ENCODE measurements at regions not wholly inside any gene's neighbourhood (a gene's known extent, or its start where the extent isn't known, plus 50 kb on each side); places are given as distances from the start of the nearest gene placed in this dataset.

GRCh38 chr14:101037021-101037817 lies 133.7 kb upstream of the RTL1 start:
- Histone ChIP-seq H3K4me1 (ENCODE audit: low read length) (no peaks in the 10 kb centered on the region), H3K79me2 (ENCODE audit: low read length) (no peaks in the 10 kb centered on the region), H3K9me2 (replicated peaks; ENCODE audit: insufficient read depth, low read length) (no peaks in the 10 kb centered on the region), H3K9ac (ENCODE audit: low read length) (no peak overlapping the region), H3K4me2 (ENCODE audit: low read depth, low read length) (no peak overlapping the region), H3K27ac (ENCODE audit: low read length) (no peak overlapping the region), H3K27me3 (replicated peaks; ENCODE audit: insufficient read depth, low read length) (peaks cover 28% of the 10 kb centered on the region), H4K20me1 (ENCODE audit: insufficient read depth, low read length) (no peaks in the 10 kb centered on the region), H3K4me3 (ENCODE audit: low read length) (no peak overlapping the region), H2AFZ (ENCODE audit: low read length) (no peak overlapping the region), H3K9me3 (replicated peaks; ENCODE audit: insufficient read depth, low read length) (no peaks in the 10 kb centered on the region), H3K36me3 (replicated peaks; ENCODE audit: insufficient read depth, low read length) (no peaks in the 10 kb centered on the region), H3F3A (ENCODE audit: insufficient read depth, low read length) (no peaks in the 10 kb centered on the region)
- no peak for TF ChIP-seq EZH2phosphoT487 (IDR thresholded peaks at IDR 0.05; ENCODE audit: low read length)
- no peak for TF ChIP-seq EZH2 (optimal IDR thresholded peaks at IDR 0.05; ENCODE audit: low read depth, low read length)
- TF ChIP-seq, protein P1, sequence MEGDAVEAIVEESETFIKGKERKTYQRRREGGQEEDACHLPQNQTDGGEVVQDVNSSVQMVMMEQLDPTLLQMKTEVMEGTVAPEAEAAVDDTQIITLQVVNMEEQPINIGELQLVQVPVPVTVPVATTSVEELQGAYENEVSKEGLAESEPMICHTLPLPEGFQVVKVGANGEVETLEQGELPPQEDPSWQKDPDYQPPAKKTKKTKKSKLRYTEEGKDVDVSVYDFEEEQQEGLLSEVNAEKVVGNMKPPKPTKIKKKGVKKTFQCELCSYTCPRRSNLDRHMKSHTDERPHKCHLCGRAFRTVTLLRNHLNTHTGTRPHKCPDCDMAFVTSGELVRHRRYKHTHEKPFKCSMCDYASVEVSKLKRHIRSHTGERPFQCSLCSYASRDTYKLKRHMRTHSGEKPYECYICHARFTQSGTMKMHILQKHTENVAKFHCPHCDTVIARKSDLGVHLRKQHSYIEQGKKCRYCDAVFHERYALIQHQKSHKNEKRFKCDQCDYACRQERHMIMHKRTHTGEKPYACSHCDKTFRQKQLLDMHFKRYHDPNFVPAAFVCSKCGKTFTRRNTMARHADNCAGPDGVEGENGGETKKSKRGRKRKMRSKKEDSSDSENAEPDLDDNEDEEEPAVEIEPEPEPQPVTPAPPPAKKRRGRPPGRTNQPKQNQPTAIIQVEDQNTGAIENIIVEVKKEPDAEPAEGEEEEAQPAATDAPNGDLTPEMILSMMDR (IDR thresholded peaks at IDR 0.05; ENCODE audit: low read length) = no peak
- DNase-seq = no peak

GRCh38 chr14:101039031-101039754 lies 135.7 kb upstream of the RTL1 start:
- Histone ChIP-seq H3K4me1 (ENCODE audit: low read length) (no peaks in the 10 kb centered on the region), H3K4me2 (ENCODE audit: low read depth, low read length) (no peak overlapping the region), H3K27ac (ENCODE audit: low read length) (no peak overlapping the region), H3K36me3 (replicated peaks; ENCODE audit: insufficient read depth, low read length) (no peaks in the 10 kb centered on the region), H2AFZ (ENCODE audit: low read length) (no peak overlapping the region), H3K27me3 (replicated peaks; ENCODE audit: insufficient read depth, low read length) (peaks cover 14% of the 10 kb centered on the region), H3K9ac (ENCODE audit: low read length) (no peak overlapping the region), H3K4me3 (ENCODE audit: low read length) (no peak overlapping the region), H3K9me3 (replicated peaks; ENCODE audit: insufficient read depth, low read length) (no peaks in the 10 kb centered on the region), H3K9me2 (replicated peaks; ENCODE audit: insufficient read depth, low read length) (no peaks in the 10 kb centered on the region), H3K79me2 (ENCODE audit: low read length) (no peaks in the 10 kb centered on the region), H4K20me1 (ENCODE audit: insufficient read depth, low read length) (no peaks in the 10 kb centered on the region), H3F3A (ENCODE audit: insufficient read depth, low read length) (no peaks in the 10 kb centered on the region)
- no peak for DNase-seq
- TF ChIP-seq, protein P1 (IDR thresholded peaks at IDR 0.05; ENCODE audit: low read length) = no peak
- TF ChIP-seq EZH2 (optimal IDR thresholded peaks at IDR 0.05; ENCODE audit: low read depth, low read length) = no peak
- TF ChIP-seq EZH2phosphoT487 (IDR thresholded peaks at IDR 0.05; ENCODE audit: low read length) = no peak

DNA sequence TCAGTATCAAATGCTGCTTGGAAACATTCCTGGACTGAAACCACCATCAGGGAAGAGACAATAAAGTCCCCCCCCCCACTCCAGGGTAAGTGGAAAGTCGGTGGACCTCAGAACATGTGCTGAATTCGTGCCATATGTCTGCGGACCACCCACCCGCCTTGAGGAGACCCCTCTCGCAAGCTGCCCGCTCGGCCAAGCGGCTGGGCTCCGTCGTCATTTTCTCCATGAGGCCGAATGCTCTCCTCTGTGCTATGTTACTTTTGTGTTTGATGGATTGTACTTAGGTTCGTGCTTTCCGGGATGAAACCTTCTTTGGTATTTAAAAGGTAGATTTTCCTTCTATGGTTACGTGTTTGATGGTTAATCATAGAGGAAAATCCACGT lies 136.2 kb upstream of the RTL1 start:
- H3K27me3 ChIP-seq (replicated peaks; ENCODE audit: insufficient read depth, low read length) = peaks cover 14% of the 10 kb centered on the region

More for the DNA sequence above, 136.2 kb upstream of the RTL1 start:
- DNase-seq = no peak
- Histone ChIP-seq H3F3A (ENCODE audit: insufficient read depth, low read length) (no peaks in the 10 kb centered on the region), H3K9me2 (replicated peaks; ENCODE audit: insufficient read depth, low read length) (no peaks in the 10 kb centered on the region), H3K79me2 (ENCODE audit: low read length) (no peaks in the 10 kb centered on the region), H3K9me3 (replicated peaks; ENCODE audit: insufficient read depth, low read length) (no peaks in the 10 kb centered on the region), H3K4me1 (ENCODE audit: low read length) (no peaks in the 10 kb centered on the region), H3K4me3 (ENCODE audit: low read length) (no peak overlapping the region), H3K4me2 (ENCODE audit: low read depth, low read length) (no peak overlapping the region), H2AFZ (ENCODE audit: low read length) (no peak overlapping the region), H3K36me3 (replicated peaks; ENCODE audit: insufficient read depth, low read length) (no peaks in the 10 kb centered on the region), H3K9ac (ENCODE audit: low read length) (no peak overlapping the region), H3K27ac (ENCODE audit: low read length) (no peak overlapping the region), H4K20me1 (ENCODE audit: insufficient read depth, low read length) (no peaks in the 10 kb centered on the region)
- TF ChIP-seq EZH2 (optimal IDR thresholded peaks at IDR 0.05; ENCODE audit: low read depth, low read length) = no peak
- TF ChIP-seq, protein P1 (IDR thresholded peaks at IDR 0.05; ENCODE audit: low read length) = no peak
- no peak for TF ChIP-seq EZH2phosphoT487 (IDR thresholded peaks at IDR 0.05; ENCODE audit: low read length)

Measured in MM.1S (cell line).